Liver (tissue), 8 donors: ENCODE measurements at regions not wholly inside any gene's neighbourhood (a gene's known extent, or its start where the extent isn't known, plus 50 kb on each side); places are given as distances from the start of the nearest gene placed in this dataset.

Experiments
- DNase-seq: peaks from one replicate; pipeline ENCODE4 v3.0.0-alpha.2; 2017; ENCODE audit warnings: low spot score
- H3K27ac ChIP-seq, 2 donors: one replicate each; pipeline ENCODE4 v1.7.0; 2013; ENCODE audit warnings: inconsistent platforms in 2 of 2, low read length in 2 of 2, control low read depth in 1 of 2, low read depth in 1 of 2, mild to moderate bottlenecking in 1 of 2
- H3K27me3 ChIP-seq, 4 donors: one replicate each; pipeline versions ENCODE4 v1.6.1 to v1.7.0; 2013; ENCODE audit warnings: low read length in 3 of 4, inconsistent platforms in 1 of 4, mild to moderate bottlenecking in 1 of 4, moderate library complexity in 1 of 4; ENCODE audit not compliant: control insufficient read depth in 4 of 4, insufficient read depth in 4 of 4
- H3K36me3 ChIP-seq, 4 donors: one replicate each; pipeline versions ENCODE4 v1.6.1 to v1.7.0; 2013; ENCODE audit warnings: low read length in 3 of 4, mild to moderate bottlenecking in 3 of 4, low read depth in 1 of 4, moderate library complexity in 1 of 4; ENCODE audit not compliant: control insufficient read depth in 4 of 4, insufficient read depth in 3 of 4
- H3K4me1 ChIP-seq, 4 donors: one replicate each; pipeline versions ENCODE4 v1.6.1 to v1.7.0; 2013; ENCODE audit warnings: low read length in 3 of 4, mild to moderate bottlenecking in 3 of 4, moderate library complexity in 1 of 4; ENCODE audit not compliant: control insufficient read depth in 4 of 4, insufficient read depth in 4 of 4
- H3K4me3 ChIP-seq, 3 donors: one replicate each; pipeline versions ENCODE4 v1.6.1 to v1.7.0; 2013; ENCODE audit warnings: low read length in 3 of 3, control low read depth in 1 of 3, low read depth in 1 of 3, mild to moderate bottlenecking in 1 of 3
- H3K9ac ChIP-seq, 2 donors: one replicate each; pipeline ENCODE4 v1.7.0; 2013; ENCODE audit warnings: low read length in 2 of 2, mild to moderate bottlenecking in 2 of 2, moderate library complexity in 2 of 2, control low read depth in 1 of 2, low read depth in 1 of 2
- H3K9me3 ChIP-seq, 4 donors: one replicate each; pipeline versions ENCODE4 v1.6.1 to v1.7.0; 2013; ENCODE audit warnings: low read length in 3 of 4; ENCODE audit not compliant: control insufficient read depth in 4 of 4
- ATF3 ChIP-seq: IDR thresholded peaks from 2 replicates; pipeline ENCODE4 v1.6.1; 2016; ENCODE audit warnings: antibody characterized with exemption
- CTCF ChIP-seq: fragments of 150-350 bp; IDR thresholded peaks from 2 replicates; pipeline ENCODE4 v1.5.1; 2017; ENCODE audit warnings: improper control_type of control experiment, low read depth, low read length; ENCODE audit not compliant: missing input control
- EGR1 ChIP-seq, 2 donors: IDR thresholded peaks; 2 replicates each; pipeline ENCODE4 v1.6.1; 2016 to 2018; ENCODE audit warnings: antibody characterized with exemption in 2 of 2, low read depth in 2 of 2
- FOXA1 ChIP-seq: IDR thresholded peaks from 2 replicates; pipeline ENCODE4 v1.6.1; 2016; ENCODE audit warnings: antibody characterized with exemption
- FOXA2 ChIP-seq: IDR thresholded peaks from 2 replicates; pipeline ENCODE4 v1.6.1; 2016; ENCODE audit warnings: antibody characterized with exemption
- GABPA ChIP-seq, 2 donors: IDR thresholded peaks in 1 of 2; conservative IDR thresholded peaks in 1 of 2; 2 replicates each; pipeline ENCODE4 v1.6.1; 2016; ENCODE audit warnings: antibody characterized with exemption in 2 of 2, mild to moderate bottlenecking in 1 of 2, moderate library complexity in 1 of 2
- HNF4A ChIP-seq, 2 donors: conservative IDR thresholded peaks; 2 replicates each; pipeline ENCODE4 v1.6.1; 2016; ENCODE audit warnings: antibody characterized with exemption in 2 of 2, mild to moderate bottlenecking in 2 of 2
- HNF4G ChIP-seq: IDR thresholded peaks from 2 replicates; pipeline ENCODE4 v1.6.1; 2016; ENCODE audit warnings: antibody characterized with exemption
- JUND ChIP-seq, 2 donors: IDR thresholded peaks; 2 replicates each; pipeline ENCODE4 v1.6.1; 2016; ENCODE audit warnings: antibody characterized with exemption in 2 of 2
- MAX ChIP-seq: IDR thresholded peaks from 2 replicates; pipeline ENCODE4 v1.6.1; 2016; ENCODE audit warnings: antibody characterized with exemption
- NR2F2 ChIP-seq: IDR thresholded peaks from 2 replicates; pipeline ENCODE4 v1.6.1; 2016; ENCODE audit warnings: antibody characterized with exemption
- RAD21 ChIP-seq, 2 donors: IDR thresholded peaks; 2 replicates each; pipeline ENCODE4 v1.6.1; 2016; ENCODE audit warnings: antibody characterized with exemption in 2 of 2, mild to moderate bottlenecking in 2 of 2
- REST ChIP-seq: IDR thresholded peaks from 2 replicates; pipeline ENCODE4 v1.6.1; 2016; ENCODE audit warnings: antibody characterized with exemption, mild to moderate bottlenecking
- RXRA ChIP-seq, 2 donors: IDR thresholded peaks; 2 replicates each; pipeline ENCODE4 v1.6.1; 2017 to 2018; ENCODE audit warnings: antibody characterized with exemption in 2 of 2, mild to moderate bottlenecking in 1 of 2
- SP1 ChIP-seq: IDR thresholded peaks from 2 replicates; pipeline ENCODE4 v1.6.1; 2018; ENCODE audit warnings: antibody characterized with exemption, mild to moderate bottlenecking
- TAF1 ChIP-seq: conservative IDR thresholded peaks from 2 replicates; pipeline ENCODE4 v1.6.1; 2016; ENCODE audit warnings: antibody characterized with exemption, mild to moderate bottlenecking
- YY1 ChIP-seq: IDR thresholded peaks from 2 replicates; pipeline ENCODE4 v1.6.1; 2016; ENCODE audit warnings: antibody characterized with exemption, mild to moderate bottlenecking
- ZBTB33 ChIP-seq: IDR thresholded peaks from 2 replicates; pipeline ENCODE4 v1.6.1; 2016; ENCODE audit warnings: antibody characterized with exemption
- WGBS: extraction: QIAGEN DNeasy Blood & Tissue Kit; methylation state at CpG from one replicate; pipeline ENCODE4 v1.1.7; 2013; 5-methylcytosine and 5-hydroxymethylcytosine counted together
- donor health status: healthy.
- donor health status: healthy.
- donor health status: healthy.
- donor health status: healthy.
- donor health status: healthy.

GRCh38 chr2:173770947-173771678, 194.1 kb downstream of the SP3 start:
- Histone ChIP-seq H3K9me3 (no peaks in the 10 kb centered on the region), H3K9ac (no peak overlapping the region), H3K36me3 (no peaks in the 10 kb centered on the region), H3K27me3 (peaks cover 0 to 4% (median 0%) of the 10 kb centered on the region in 4 donors), H3K27ac (no peak overlapping the region), H3K4me3 (no peak overlapping the region), H3K4me1 (no peaks in the 10 kb centered on the region)
- WGBS = 85% methylated on average over 5 of the region's 5 CpGs
- TF ChIP-seq EGR1 (IDR thresholded peaks at IDR 0.05; ENCODE audit: low read depth in 2 of 2) (no peak), RAD21 (IDR thresholded peaks at IDR 0.05) (no peak), GABPA (IDR thresholded peaks at IDR 0.05 in 1 of 2, conservative IDR thresholded peaks at IDR 0.05 in 1 of 2) (no peak), RXRA (IDR thresholded peaks at IDR 0.05) (no peak), FOXA1 (no peak), FOXA2 (no peak), JUND (IDR thresholded peaks at IDR 0.05) (no peak), HNF4G (no peak), MAX (no peak), YY1 (no peak), SP1 (no peak), REST (no peak), HNF4A (conservative IDR thresholded peaks at IDR 0.05) (no peak), ZBTB33 (no peak), TAF1 (no peak), NR2F2 (no peak), ATF3 (no peak), CTCF (no peak)
- DNase-seq = no peak
